Bronchial epithelial cell (primary cell): ENCODE measurements at regions not wholly inside any gene's neighbourhood (a gene's known extent, or its start where the extent isn't known, plus 50 kb on each side); places are given as distances from the start of the nearest gene placed in this dataset.

Source experiments
- DNase-seq: peaks from one replicate; pipeline ENCODE4 v3.0.0-alpha.2; 2010; ENCODE audit warnings: low read depth
- FAIRE-seq: peaks from 2 replicates; lab custom pipeline; 2011; peaks lifted over from hg19 to GRCh38; lab: Jason Lieb, UNC
- H3K27me3 ChIP-seq: 2 replicates; pipeline ENCODE4 v1.5.1; 2011; ENCODE audit warnings: low read length; ENCODE audit not compliant: control insufficient read depth, insufficient read depth
- H3K36me3 ChIP-seq: 2 replicates; pipeline ENCODE4 v1.5.1; 2011; ENCODE audit warnings: low read length; ENCODE audit not compliant: control insufficient read depth, insufficient read depth
- H3K4me3 ChIP-seq: 2 replicates; pipeline ENCODE4 v1.5.1; 2011; ENCODE audit warnings: mild to moderate bottlenecking, low read depth, low read length, control low read depth
- TF ChIP-seq, protein P1 (sequence below): IDR thresholded peaks from 2 replicates; pipeline ENCODE4 v1.5.1; 2011; ENCODE audit warnings: mild to moderate bottlenecking, moderate library complexity, low read length, control low read depth, inconsistent platforms; ENCODE audit not compliant: insufficient read depth, severe bottlenecking

GRCh38 chr4:181608181-181608580 lies 635.0 kb upstream of the TENM3 start:
- TF ChIP-seq, protein P1, sequence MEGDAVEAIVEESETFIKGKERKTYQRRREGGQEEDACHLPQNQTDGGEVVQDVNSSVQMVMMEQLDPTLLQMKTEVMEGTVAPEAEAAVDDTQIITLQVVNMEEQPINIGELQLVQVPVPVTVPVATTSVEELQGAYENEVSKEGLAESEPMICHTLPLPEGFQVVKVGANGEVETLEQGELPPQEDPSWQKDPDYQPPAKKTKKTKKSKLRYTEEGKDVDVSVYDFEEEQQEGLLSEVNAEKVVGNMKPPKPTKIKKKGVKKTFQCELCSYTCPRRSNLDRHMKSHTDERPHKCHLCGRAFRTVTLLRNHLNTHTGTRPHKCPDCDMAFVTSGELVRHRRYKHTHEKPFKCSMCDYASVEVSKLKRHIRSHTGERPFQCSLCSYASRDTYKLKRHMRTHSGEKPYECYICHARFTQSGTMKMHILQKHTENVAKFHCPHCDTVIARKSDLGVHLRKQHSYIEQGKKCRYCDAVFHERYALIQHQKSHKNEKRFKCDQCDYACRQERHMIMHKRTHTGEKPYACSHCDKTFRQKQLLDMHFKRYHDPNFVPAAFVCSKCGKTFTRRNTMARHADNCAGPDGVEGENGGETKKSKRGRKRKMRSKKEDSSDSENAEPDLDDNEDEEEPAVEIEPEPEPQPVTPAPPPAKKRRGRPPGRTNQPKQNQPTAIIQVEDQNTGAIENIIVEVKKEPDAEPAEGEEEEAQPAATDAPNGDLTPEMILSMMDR, result no peak
- Histone ChIP-seq H3K36me3 (no peaks in the 10 kb centered on the region), H3K27me3 (no peaks in the 10 kb centered on the region), H3K4me3 (no peak overlapping the region)
- DNase-seq (no peak), FAIRE-seq (no peak)

DNA sequence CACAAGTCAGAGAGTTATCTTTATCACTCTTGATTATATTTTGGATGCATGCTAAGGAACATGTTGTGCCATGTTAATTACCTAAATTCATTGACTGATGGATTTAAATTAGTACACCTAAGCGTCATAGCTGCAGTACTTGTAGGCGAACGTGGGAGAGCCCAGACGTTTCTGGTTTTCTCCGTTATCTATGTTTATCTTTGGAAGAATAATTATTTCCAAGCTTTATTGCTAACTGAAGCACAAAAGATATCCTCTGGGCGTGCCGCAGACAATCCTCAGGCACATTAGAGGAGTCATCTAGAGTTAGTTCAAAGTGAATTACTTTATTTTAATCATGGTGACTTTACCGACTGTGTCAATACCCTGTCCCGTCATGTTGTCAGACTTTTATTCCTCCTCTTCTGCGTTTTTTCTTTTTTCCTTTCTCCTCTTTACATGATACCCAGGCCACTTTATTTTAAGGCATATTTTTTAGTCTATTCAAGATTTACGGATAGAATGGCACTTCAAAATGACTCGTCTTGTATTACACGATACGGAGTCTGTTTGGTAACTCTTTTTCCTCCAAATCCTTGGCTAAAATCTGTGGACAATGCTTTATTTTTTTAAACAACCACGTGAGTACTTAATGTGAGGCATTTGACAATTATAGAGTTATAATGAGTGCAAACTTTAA lies 632.0 kb upstream of the TENM3 start:
- H3K4me3 ChIP-seq, result no peak overlapping the region
- TF ChIP-seq, protein P1, result no peak
- no peaks in the 10 kb centered on the region for H3K36me3 ChIP-seq
- FAIRE-seq (no peak), DNase-seq (no peak)
- no peaks in the 10 kb centered on the region for H3K27me3 ChIP-seq

- H3K27me3 ChIP-seq, result no peaks in the 10 kb centered on the region
- TF ChIP-seq, protein P1, result no peak
- no peaks in the 10 kb centered on the region for H3K36me3 ChIP-seq
- no peak overlapping the region for H3K4me3 ChIP-seq
- FAIRE-seq (no peak), DNase-seq (no peak)
These were observed 631.1 kb upstream of the TENM3 start for GRCh38 chr4:181611946-181612600.

- TF ChIP-seq, protein P1, result no peak
- H3K27me3 ChIP-seq, result no peaks in the 10 kb centered on the region
- no peak for DNase-seq
- H3K4me3 ChIP-seq, result no peak overlapping the region
- FAIRE-seq, result no peak
- H3K36me3 ChIP-seq, result no peaks in the 10 kb centered on the region
These were observed 630.0 kb upstream of the TENM3 start for GRCh38 chr4:181613200-181613599.

- DNase-seq (no peak), FAIRE-seq (no peak)
- H3K4me3 ChIP-seq, result no peak overlapping the region
- no peaks in the 10 kb centered on the region for H3K36me3 ChIP-seq
- H3K27me3 ChIP-seq, result no peaks in the 10 kb centered on the region
- TF ChIP-seq, protein P1, result no peak
These were observed 625.1 kb upstream of the TENM3 start for GRCh38 chr4:181618038-181618618.
